Colonic mucosa (tissue), 4 donors: ENCODE measurements at regions not wholly inside any gene's neighbourhood (a gene's known extent, or its start where the extent isn't known, plus 50 kb on each side); places are given as distances from the start of the nearest gene placed in this dataset.
"Not testable (repeated sequence)": the region's sequence is repeated elsewhere in the genome, so short reads cannot be mapped to it uniquely, and the experiment has no call there.

Experiments
- DNase-seq: peaks from one replicate; pipeline ENCODE4 v3.0.0-alpha.2; 2020
- H3K27ac ChIP-seq: fragments of 200-600 bp; one replicate; pipeline ENCODE4 v1.8.0; 2021
- H3K27me3 ChIP-seq: fragments of 200-600 bp; one replicate; pipeline ENCODE4 v1.8.0; 2021
- H3K36me3 ChIP-seq: fragments of 200-600 bp; one replicate; pipeline ENCODE4 v1.8.0; 2021
- H3K4me1 ChIP-seq: fragments of 200-600 bp; one replicate; pipeline ENCODE4 v1.8.0; 2021; ENCODE audit warnings: mild to moderate bottlenecking
- H3K4me3 ChIP-seq: fragments of 200-600 bp; one replicate; pipeline ENCODE4 v1.8.0; 2021
- H3K9ac ChIP-seq, 2 donors: one replicate each; pipeline ENCODE4 v1.7.0; 2013; ENCODE audit warnings: control low read depth in 2 of 2, low read depth in 2 of 2, low read length in 2 of 2
- H3K9me3 ChIP-seq: fragments of 200-600 bp; one replicate; pipeline ENCODE4 v1.8.0; 2021
- CTCF ChIP-seq: fragments of 200-600 bp; IDR thresholded peaks from one replicate; pipeline ENCODE4 v1.8.0; 2022; ENCODE audit warnings: antibody characterized with exemption, mild to moderate bottlenecking
- intact Hi-C: fragments of 100-400 bp; cut with DNase I; formaldehyde crosslinking; loops from one replicate; pipeline ENCODE4 v1.14.1; 2022
- donor health status: healthy.
- donor health status: DM: no; HTN: no; CAD: no.
- donor health status: DM: no; HTN: no; CAD: no.

- intact Hi-C loops = no loop called here
- Histone ChIP-seq H3K36me3 (no peaks in the 10 kb centered on the region), H3K27me3 (no peaks in the 10 kb centered on the region), H3K9me3 (no peaks in the 10 kb centered on the region), H3K4me1 (no peaks in the 10 kb centered on the region), H3K27ac (no peak overlapping the region), H3K9ac (no peak overlapping the region), H3K4me3 (no peak overlapping the region)
- DNase-seq = no peak
- no peak for TF ChIP-seq CTCF
Measured at GRCh38 chr3:124147946-124148345, 156.0 kb upstream of the ROPN1 start.

GRCh38 chr3:124149081-124149480 lies 157.2 kb upstream of the ROPN1 start:
- intact Hi-C loops = no loop called here
- Histone ChIP-seq H3K27ac (no peak overlapping the region), H3K36me3 (no peaks in the 10 kb centered on the region), H3K9me3 (no peaks in the 10 kb centered on the region), H3K4me3 (no peak overlapping the region), H3K4me1 (no peaks in the 10 kb centered on the region), H3K9ac (no peak overlapping the region), H3K27me3 (no peaks in the 10 kb centered on the region)
- no peak for DNase-seq
- no peak for TF ChIP-seq CTCF

GRCh38 chr3:124149771-124150170 lies 157.8 kb upstream of the ROPN1 start:
- no peaks in the 10 kb centered on the region for H3K36me3 ChIP-seq
- no peaks in the 10 kb centered on the region for H3K9me3 ChIP-seq
- no peak overlapping the region for H3K4me3 ChIP-seq
- no peak for TF ChIP-seq CTCF
- H3K27me3 ChIP-seq = no peaks in the 10 kb centered on the region
- H3K9ac ChIP-seq = no peak overlapping the region
- intact Hi-C loops = no loop called here
- H3K27ac ChIP-seq = no peak overlapping the region
- DNase-seq = no peak
- no peaks in the 10 kb centered on the region for H3K4me1 ChIP-seq

- H3K27me3 ChIP-seq, DNase-seq, H3K4me3 ChIP-seq, H3K9me3 ChIP-seq, H3K27ac ChIP-seq, H3K4me1 ChIP-seq, H3K9ac ChIP-seq, H3K36me3 ChIP-seq, intact Hi-C loops: not testable (repeated sequence)
Measured at GRCh38 chr3:124152891-124153290, 161.0 kb upstream of the ROPN1 start.

- Histone ChIP-seq H3K27me3 (no peaks in the 10 kb centered on the region), H3K4me1 (no peaks in the 10 kb centered on the region), H3K9ac (no peak overlapping the region), H3K27ac (no peak overlapping the region), H3K36me3 (no peaks in the 10 kb centered on the region), H3K9me3 (no peaks in the 10 kb centered on the region), H3K4me3 (no peak overlapping the region)
- no peak for DNase-seq
- no peak for TF ChIP-seq CTCF
- intact Hi-C loops = no loop called here
Measured at GRCh38 chr3:124156866-124157712, 165.2 kb upstream of the ROPN1 start.

GRCh38 chr3:124157748-124158147 lies 165.8 kb upstream of the ROPN1 start:
- Histone ChIP-seq H3K27ac (no peak overlapping the region), H3K9ac (no peak overlapping the region), H3K9me3 (no peaks in the 10 kb centered on the region), H3K27me3 (no peaks in the 10 kb centered on the region), H3K4me1 (no peaks in the 10 kb centered on the region), H3K4me3 (no peak overlapping the region), H3K36me3 (no peaks in the 10 kb centered on the region)
- TF ChIP-seq CTCF = no peak
- DNase-seq = no peak
- intact Hi-C loops = no loop called here
